ENCODE measurements at regions not wholly inside any gene's neighbourhood (a gene's known extent, or its start where the extent isn't known, plus 50 kb on each side); places are given as distances from the start of the nearest gene placed in this dataset.

- TF ChIP-seq CTCF (IDR thresholded peaks at IDR 0.05) (no peak), NR2C2 (CRISPR knock-in tag; IDR thresholded peaks at IDR 0.05) (no peak), PRRX2 (CRISPR knock-in tag; IDR thresholded peaks at IDR 0.05) (no peak), ESRRA (CRISPR knock-in tag; IDR thresholded peaks at IDR 0.05; ENCODE audit: borderline replicate concordance) (no peak), PRDM15 (CRISPR knock-in tag; IDR thresholded peaks at IDR 0.05) (no peak), ZNF416 (CRISPR knock-in tag; IDR thresholded peaks at IDR 0.05) (no peak)
Measured at GRCh38 chr19:30778961-30779715, 407.0 kb downstream of the ZNF536 start.
